H1 (cell line): ENCODE measurements at regions not wholly inside any gene's neighbourhood (a gene's known extent, or its start where the extent isn't known, plus 50 kb on each side); places are given as distances from the start of the nearest gene placed in this dataset.

Experiments
- CTCF ChIA-PET: fragments of 300-600 bp; sonication (Branson Sonifier 250); formaldehyde crosslinking; loops from one replicate; lab custom pipeline; 2021; ENCODE audit not compliant: partially characterized antibody; lab: Charles Lee
- POLR2A ChIA-PET: fragments of 300-600 bp; sonication (Branson Sonifier 250); formaldehyde crosslinking; loops from one replicate; lab custom pipeline; 2021; ENCODE audit warnings: inconsistent platforms; ENCODE audit not compliant: partially characterized antibody; lab: Charles Lee
- DNase-seq, 2 experiments: peaks; one replicate each; pipeline versions ENCODE4 v3.0.0 to v3.0.0-alpha.2; 2010 to 2022; ENCODE audit warnings: low spot score in 2 of 2, low read depth in 1 of 2, mixed read lengths in 1 of 2
- FAIRE-seq: peaks from 2 replicates; lab custom pipeline; 2011; peaks lifted over from hg19 to GRCh38; lab: Jason Lieb, UNC
- H2AFZ ChIP-seq: 2 replicates; pipeline ENCODE4 v1.8.1; 2012; ENCODE audit warnings: low read length, inconsistent platforms
- H2AK5ac ChIP-seq: 2 replicates; pipeline ENCODE4 v1.6.1; 2013; ENCODE audit warnings: low read depth, low read length
- H2BK120ac ChIP-seq: replicated peaks from 2 replicates; pipeline ENCODE3; 2013; ENCODE audit warnings: low read depth, low read length, inconsistent platforms
- H2BK12ac ChIP-seq: 2 replicates; pipeline ENCODE4 v1.6.1; 2013; ENCODE audit warnings: low read depth, low read length
- H2BK15ac ChIP-seq: 2 replicates; pipeline ENCODE4 v1.6.1; 2013; ENCODE audit warnings: low read length
- H2BK20ac ChIP-seq: 2 replicates; pipeline ENCODE4 v1.6.1; 2013; ENCODE audit warnings: low read length
- H2BK5ac ChIP-seq: 2 replicates; pipeline ENCODE4 v1.6.1; 2013; ENCODE audit warnings: low read depth, low read length
- H3K14ac ChIP-seq: 2 replicates; pipeline ENCODE4 v1.6.1; 2013; ENCODE audit warnings: inconsistent platforms; ENCODE audit not compliant: insufficient read length
- H3K18ac ChIP-seq: 2 replicates; pipeline ENCODE4 v1.6.1; 2013; ENCODE audit warnings: low read length; ENCODE audit errors: extremely low read depth
- H3K23ac ChIP-seq: 2 replicates; pipeline ENCODE4 v1.6.1; 2013; ENCODE audit warnings: inconsistent platforms; ENCODE audit not compliant: insufficient read length
- H3K23me2 ChIP-seq: 2 replicates; pipeline ENCODE4 v1.6.1; 2013; ENCODE audit warnings: low read depth, low read length
- H3K27ac ChIP-seq: 2 replicates; pipeline ENCODE4 v1.6.1; 2011; ENCODE audit warnings: low read depth, low read length, inconsistent platforms
- H3K27me3 ChIP-seq, 4 experiments: replicated peaks in 1 of 4; 1 replicate in 1 of 4; 2 replicates in 3 of 4; pipeline versions ENCODE4 v1.6.1 to v1.8.1; 2011 to 2013; ENCODE audit warnings: low read length in 3 of 4, mild to moderate bottlenecking in 3 of 4, inconsistent platforms in 2 of 4, mixed read lengths in 2 of 4, moderate library complexity in 1 of 4; ENCODE audit not compliant: control insufficient read depth in 3 of 4, insufficient read depth in 3 of 4; ENCODE audit errors: extremely low read depth in 1 of 4
- H3K36me3 ChIP-seq, 4 experiments: 2 replicates each; pipeline versions ENCODE4 v1.6.1 to v1.8.1; 2011 to 2013; ENCODE audit warnings: mild to moderate bottlenecking in 4 of 4, low read length in 3 of 4, moderate library complexity in 2 of 4, control low read depth in 1 of 4, inconsistent platforms in 1 of 4; ENCODE audit not compliant: insufficient read depth in 4 of 4, control insufficient read depth in 2 of 4
- H3K4ac ChIP-seq: replicated peaks from 2 replicates; pipeline ENCODE3; 2013; ENCODE audit warnings: low read length, low read depth, mixed read lengths, inconsistent platforms; ENCODE audit not compliant: insufficient read length
- H3K4me1 ChIP-seq, 4 experiments: replicated peaks in 1 of 4; 1 replicate in 1 of 4; 2 replicates in 3 of 4; pipeline versions ENCODE4 v1.6.1 to v1.8.1; 2011 to 2013; ENCODE audit warnings: low read length in 3 of 4, inconsistent platforms in 2 of 4, mixed read lengths in 1 of 4; ENCODE audit not compliant: insufficient read depth in 4 of 4, control insufficient read depth in 3 of 4
- H3K4me2 ChIP-seq, 2 experiments: 2 replicates each; pipeline versions ENCODE4 v1.6.1 to v1.8.1; 2011 to 2013; ENCODE audit warnings: low read depth in 2 of 2, low read length in 2 of 2, control low read depth in 1 of 2, inconsistent platforms in 1 of 2, mild to moderate bottlenecking in 1 of 2; ENCODE audit not compliant: insufficient read depth in 1 of 2
- H3K4me3 ChIP-seq, 4 experiments: fragments of 200-600, 300-600 bp in 1 of 4; sonication (generic), shearing (Covaris generic), sonication (Bioruptor Twin) in 1 of 4; 2 replicates each; pipeline versions ENCODE4 v1.5.1 to v1.8.1; 2011 to 2016; ENCODE audit warnings: low read length in 4 of 4, low read depth in 3 of 4, control low read depth in 2 of 4, inconsistent platforms in 2 of 4, mild to moderate bottlenecking in 2 of 4, mixed read lengths in 1 of 4, moderate library complexity in 1 of 4; ENCODE audit not compliant: insufficient read depth in 2 of 4; ENCODE audit errors: extremely low read depth in 1 of 4
- H3K56ac ChIP-seq: replicated peaks from 2 replicates; pipeline ENCODE3; 2013; ENCODE audit warnings: low read depth, mild to moderate bottlenecking, mixed read lengths, low read length, inconsistent platforms; ENCODE audit not compliant: insufficient read length
- H3K79me1 ChIP-seq: 2 replicates; pipeline ENCODE4 v1.6.1; 2013; ENCODE audit warnings: low read depth, low read length, control low read depth
- H3K79me2 ChIP-seq, 2 experiments: 2 replicates each; pipeline versions ENCODE4 v1.6.1 to v1.8.1; 2012 to 2013; ENCODE audit warnings: low read length in 2 of 2, mild to moderate bottlenecking in 2 of 2, inconsistent platforms in 1 of 2; ENCODE audit not compliant: insufficient read depth in 2 of 2, control insufficient read depth in 1 of 2
- H3K9ac ChIP-seq, 4 experiments: replicated peaks in 1 of 4; 1 replicate in 1 of 4; 2 replicates in 3 of 4; pipeline versions ENCODE4 v1.6.1 to v1.8.1; 2011 to 2013; ENCODE audit warnings: low read depth in 3 of 4, low read length in 3 of 4, control low read depth in 2 of 4, mild to moderate bottlenecking in 2 of 4, moderate library complexity in 2 of 4, inconsistent platforms in 1 of 4; ENCODE audit errors: extremely low read depth in 1 of 4
- H3K9me3 ChIP-seq, 2 experiments: 2 replicates each; pipeline versions ENCODE4 v1.6.1 to v1.8.1; 2012 to 2013; ENCODE audit warnings: mild to moderate bottlenecking in 2 of 2, moderate library complexity in 2 of 2, control low read depth in 1 of 2, inconsistent platforms in 1 of 2, low read depth in 1 of 2, low read length in 1 of 2, mixed read lengths in 1 of 2; ENCODE audit not compliant: insufficient read depth in 2 of 2
- H4K20me1 ChIP-seq, 2 experiments: replicated peaks in 1 of 2; 2 replicates each; pipeline versions ENCODE3 to v1.8.1; 2011 to 2013; ENCODE audit warnings: inconsistent platforms in 2 of 2, low read length in 2 of 2, mild to moderate bottlenecking in 1 of 2; ENCODE audit not compliant: insufficient read depth in 2 of 2, control insufficient read depth in 1 of 2
- H4K5ac ChIP-seq: 2 replicates; pipeline ENCODE4 v1.6.1; 2013; ENCODE audit warnings: low read length, low read depth, mixed read lengths, inconsistent platforms; ENCODE audit not compliant: insufficient read length
- H4K8ac ChIP-seq: 2 replicates; pipeline ENCODE4 v1.8.0; 2013; ENCODE audit warnings: mild to moderate bottlenecking, moderate library complexity, low read length, inconsistent platforms; ENCODE audit not compliant: insufficient read depth; ENCODE audit errors: extremely low read depth
- H4K91ac ChIP-seq: replicated peaks from 2 replicates; pipeline ENCODE3; 2013; ENCODE audit warnings: low read length, mixed read lengths, inconsistent platforms; ENCODE audit not compliant: insufficient read length
- ATF3 ChIP-seq: IDR thresholded peaks from 2 replicates; pipeline ENCODE4 v1.6.1; 2011; ENCODE audit warnings: low read depth, mild to moderate bottlenecking, low read length; ENCODE audit not compliant: insufficient read depth
- CREB1 ChIP-seq: IDR thresholded peaks from 2 replicates; pipeline ENCODE4 v1.6.1; 2012; ENCODE audit warnings: inconsistent platforms
- POU5F1 ChIP-seq: IDR thresholded peaks from 2 replicates; pipeline ENCODE4 v1.6.1; 2011; ENCODE audit warnings: low read depth, mild to moderate bottlenecking, low read length, moderate library complexity
- WGBS, 2 experiments: shearing (Covaris generic) in 1 of 2; methylation state at CpG; one replicate each; pipeline versions ENCODE4 v1.1.6 to v1.1.7; 2013 to 2015; ENCODE audit warnings: low lambda C conversion rate in 2 of 2, mixed read lengths in 2 of 2, inconsistent platforms in 1 of 2, low coverage in 1 of 2, missing lambda C conversion rate in 1 of 2; ENCODE audit not compliant: insufficient replicate concordance in 2 of 2, insufficient coverage in 1 of 2, insufficient read length in 1 of 2; ENCODE audit errors: extremely low coverage in 1 of 2, missing lambda C conversion rate in 1 of 2; 5-methylcytosine and 5-hydroxymethylcytosine counted together

DNA sequence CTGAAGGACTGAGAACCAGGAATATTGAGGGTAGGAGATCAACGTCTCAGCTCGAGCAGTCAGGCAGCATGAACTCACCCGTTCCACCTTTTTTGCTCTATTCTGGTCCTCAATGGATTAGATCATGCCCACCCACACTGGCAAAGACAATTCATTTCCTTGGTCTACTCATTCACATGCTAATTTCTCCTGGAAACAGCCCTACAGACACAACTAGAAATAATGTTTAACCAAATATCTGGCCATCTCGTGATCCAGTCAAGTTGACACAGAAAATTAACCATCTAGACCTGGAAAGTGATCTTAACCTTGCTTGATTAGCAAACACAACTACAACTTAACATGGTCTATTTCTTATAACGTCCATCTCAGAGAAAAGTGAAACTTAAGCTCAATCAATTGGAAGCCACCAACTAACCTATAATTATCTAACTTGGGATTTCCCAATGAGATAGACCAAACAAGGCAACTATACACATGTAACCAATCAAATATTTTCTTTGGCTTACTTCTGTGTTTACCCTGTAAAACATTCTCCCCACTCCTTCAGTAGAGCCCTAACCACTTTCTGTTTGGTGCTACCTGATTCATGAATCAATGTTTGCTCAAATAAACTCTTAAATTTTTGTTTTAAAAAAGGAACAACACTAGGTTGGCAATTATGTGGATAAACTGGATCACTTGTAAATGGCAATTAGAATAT is 69.7 kb upstream of the MAMLD1 start:
- Histone ChIP-seq H4K20me1 (no peaks in the 10 kb centered on the region), H3K4me3 (no peak overlapping the region), H3K4me2 (no peak overlapping the region), H2BK20ac (no peak overlapping the region), H4K91ac (no peak overlapping the region), H3K4me1 (no peaks in the 10 kb centered on the region), H3K18ac (no peak overlapping the region), H2AFZ (no peak overlapping the region), H3K23ac (no peak overlapping the region), H2BK5ac (no peak overlapping the region), H4K8ac (no peak overlapping the region), H3K9ac (no peak overlapping the region), H2BK120ac (no peak overlapping the region), H3K14ac (no peak overlapping the region), H3K9me3 (no peaks in the 10 kb centered on the region), H2BK15ac (no peak overlapping the region), H3K27me3 (no peaks in the 10 kb centered on the region), H3K56ac (no peak overlapping the region), H4K5ac (no peak overlapping the region), H3K4ac (no peak overlapping the region), H3K23me2 (no peaks in the 10 kb centered on the region), H2BK12ac (no peak overlapping the region), H3K79me2 (no peaks in the 10 kb centered on the region), H3K27ac (no peak overlapping the region), H2AK5ac (no peak overlapping the region), H3K36me3 (no peaks in the 10 kb centered on the region), H3K79me1 (no peaks in the 10 kb centered on the region)
- WGBS, 2 experiments: 81% methylated on average over 5 of the region's 5 CpGs; no CpG with 5 or more reads in 1 of the 2 experiments
- DNase-seq (no peak), FAIRE-seq (no peak)
- CTCF ChIA-PET: no interaction called here
- POLR2A ChIA-PET: no interaction called here
- no peak for TF ChIP-seq POU5F1
- no peak for TF ChIP-seq ATF3
- TF ChIP-seq CREB1: no peak
